Mucosa of rectum (tissue), 2 donors: ENCODE measurements at regions not wholly inside any gene's neighbourhood (a gene's known extent, or its start where the extent isn't known, plus 50 kb on each side); places are given as distances from the start of the nearest gene placed in this dataset.

Experiments used
- H3K27ac ChIP-seq, 2 donors: one replicate each; pipeline ENCODE4 v1.7.0; 2013; ENCODE audit warnings: inconsistent platforms in 2 of 2, low read depth in 2 of 2, low read length in 2 of 2
- H3K27me3 ChIP-seq, 2 donors: one replicate each; pipeline ENCODE4 v1.7.0; 2013; ENCODE audit warnings: low read length in 2 of 2; ENCODE audit not compliant: control insufficient read depth in 2 of 2, insufficient read depth in 2 of 2
- H3K36me3 ChIP-seq, 2 donors: one replicate each; pipeline ENCODE4 v1.7.0; 2013; ENCODE audit warnings: low read length in 2 of 2; ENCODE audit not compliant: control insufficient read depth in 2 of 2, insufficient read depth in 2 of 2
- H3K4me1 ChIP-seq, 2 donors: one replicate each; pipeline ENCODE4 v1.7.0; 2013; ENCODE audit warnings: low read length in 2 of 2, mild to moderate bottlenecking in 1 of 2; ENCODE audit not compliant: control insufficient read depth in 2 of 2, insufficient read depth in 2 of 2
- H3K4me3 ChIP-seq, 2 donors: one replicate each; pipeline ENCODE4 v1.7.0; 2013; ENCODE audit warnings: low read length in 2 of 2
- H3K9ac ChIP-seq, 2 donors: one replicate each; pipeline ENCODE4 v1.7.0; 2013; ENCODE audit warnings: low read length in 2 of 2, low read depth in 1 of 2, mild to moderate bottlenecking in 1 of 2
- H3K9me3 ChIP-seq, 2 donors: one replicate each; pipeline ENCODE4 v1.7.0; 2013; ENCODE audit warnings: low read length in 2 of 2; ENCODE audit not compliant: control insufficient read depth in 2 of 2
- donor health status: healthy.
- donor health status: Normal muscosa, but diverticular disease.

DNA sequence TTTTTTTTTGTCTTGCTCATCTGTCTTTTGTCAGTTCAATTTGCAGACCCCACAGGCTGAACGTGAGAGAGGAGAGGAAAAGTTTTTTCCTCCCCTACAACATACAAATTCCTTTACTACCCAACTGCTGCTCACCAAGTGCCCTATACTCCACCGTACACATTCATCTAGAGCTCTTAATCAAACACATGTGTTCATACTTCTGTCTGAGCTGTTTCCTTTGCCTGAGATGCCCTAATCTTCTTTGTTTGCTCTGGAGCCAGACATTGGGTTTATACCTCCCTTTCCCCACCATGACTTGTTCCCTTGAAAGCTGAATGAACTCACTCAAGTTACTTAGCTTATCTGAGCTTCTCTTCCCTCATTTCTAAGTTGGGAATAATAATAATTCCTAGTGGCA lies 122.7 kb upstream of the RASGRP1 start:
- Histone ChIP-seq H3K4me3 (no peak overlapping the region), H3K27me3 (no peaks in the 10 kb centered on the region), H3K4me1 (peaks cover 0 to 3% of the 10 kb centered on the region in 2 donors), H3K9me3 (no peaks in the 10 kb centered on the region), H3K9ac (no peak overlapping the region), H3K36me3 (no peaks in the 10 kb centered on the region), H3K27ac (no peak overlapping the region)

DNA sequence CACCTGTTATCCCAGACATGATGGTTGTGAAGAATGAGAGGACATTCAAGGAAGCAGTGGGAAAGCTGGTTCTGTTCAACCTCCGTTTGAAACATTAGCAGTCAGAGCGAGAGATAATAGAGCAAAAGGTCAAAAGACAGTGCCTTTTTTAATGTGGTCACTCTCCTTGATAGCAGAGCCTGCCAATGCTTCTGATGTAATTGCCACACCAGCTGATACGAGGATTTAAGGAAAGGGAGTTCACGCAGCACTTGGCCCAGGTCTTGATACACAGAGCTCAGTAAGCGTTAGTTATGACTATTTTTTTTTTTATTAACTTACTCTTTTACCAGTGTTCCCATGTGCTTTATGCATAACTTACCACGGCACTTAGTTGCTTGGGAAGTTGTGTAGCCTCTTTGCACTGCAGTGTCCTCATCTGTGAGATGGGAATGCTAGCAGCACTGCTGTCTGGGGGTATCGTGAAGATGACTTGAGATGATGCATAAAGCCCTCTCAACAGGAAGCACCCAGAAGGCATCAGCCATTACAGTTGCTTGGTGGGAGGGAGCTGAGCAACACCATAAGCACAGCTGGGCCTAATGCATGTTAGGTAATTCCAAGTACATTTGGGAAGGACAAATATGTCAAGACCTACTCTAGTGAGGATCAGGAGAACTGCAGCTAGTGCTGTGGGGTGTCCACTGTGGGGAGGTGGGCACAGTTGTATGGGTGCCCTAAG lies 123.3 kb upstream of the RASGRP1 start:
- Histone ChIP-seq H3K9me3 (no peaks in the 10 kb centered on the region), H3K4me3 (no peak overlapping the region), H3K27ac (no peak overlapping the region), H3K27me3 (no peaks in the 10 kb centered on the region), H3K4me1 (peaks cover 0 to 3% of the 10 kb centered on the region in 2 donors), H3K9ac (no peak overlapping the region), H3K36me3 (no peaks in the 10 kb centered on the region)

- no peaks in the 10 kb centered on the region for H3K9me3 ChIP-seq
- no peak overlapping the region for H3K27ac ChIP-seq
- H3K9ac ChIP-seq: no peak overlapping the region
- no peak overlapping the region for H3K4me3 ChIP-seq
- no peaks in the 10 kb centered on the region for H3K36me3 ChIP-seq
- peaks cover 0 to 3% of the 10 kb centered on the region in 2 donors for H3K4me1 ChIP-seq
- no peaks in the 10 kb centered on the region for H3K27me3 ChIP-seq
Measured at GRCh38 chr15:38688761-38689160, 124.1 kb upstream of the RASGRP1 start.

- Histone ChIP-seq H3K4me3 (no peak overlapping the region), H3K4me1 (no peaks in the 10 kb centered on the region), H3K36me3 (no peaks in the 10 kb centered on the region), H3K9ac (no peak overlapping the region), H3K27me3 (no peaks in the 10 kb centered on the region), H3K9me3 (no peaks in the 10 kb centered on the region), H3K27ac (no peak overlapping the region)
Measured at GRCh38 chr15:38689522-38689921, 124.9 kb upstream of the RASGRP1 start.

GRCh38 chr15:38690216-38690615 lies 125.6 kb upstream of the RASGRP1 start:
- Histone ChIP-seq H3K4me3 (no peak overlapping the region), H3K9ac (no peak overlapping the region), H3K36me3 (no peaks in the 10 kb centered on the region), H3K27me3 (no peaks in the 10 kb centered on the region), H3K4me1 (no peaks in the 10 kb centered on the region), H3K9me3 (no peaks in the 10 kb centered on the region), H3K27ac (no peak overlapping the region)

DNA sequence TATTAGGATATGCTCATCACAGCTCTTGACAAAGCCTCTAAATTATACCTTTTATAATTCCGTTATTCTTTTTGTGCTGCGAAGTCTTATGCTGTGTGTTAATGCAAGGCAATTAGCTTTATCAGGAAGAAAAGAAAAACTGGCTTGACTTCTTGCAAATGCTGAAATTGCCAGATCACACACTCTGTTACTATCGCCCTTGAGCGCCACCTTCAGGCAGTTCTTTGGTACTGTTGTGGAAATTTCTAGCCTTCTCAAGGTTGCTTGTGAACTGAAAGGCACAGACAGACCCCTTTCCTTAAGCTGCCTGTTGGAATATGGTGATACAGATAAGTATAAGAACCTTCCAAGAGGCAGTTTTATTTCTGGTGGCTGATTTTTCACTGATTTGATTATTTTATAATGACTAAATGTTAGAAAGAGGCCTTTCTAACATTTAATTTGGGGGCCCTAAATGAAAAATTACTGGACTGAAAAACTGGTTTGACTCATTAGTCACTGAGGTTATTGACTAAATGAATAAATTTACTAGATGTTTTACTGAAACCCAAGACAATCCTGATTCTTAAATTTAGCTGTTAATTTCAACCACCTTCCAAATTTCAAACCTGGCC lies 126.2 kb upstream of the RASGRP1 start:
- no peak overlapping the region for H3K9ac ChIP-seq
- H3K27me3 ChIP-seq: no peaks in the 10 kb centered on the region
- no peaks in the 10 kb centered on the region for H3K4me1 ChIP-seq
- no peaks in the 10 kb centered on the region for H3K36me3 ChIP-seq
- no peak overlapping the region for H3K27ac ChIP-seq
- H3K9me3 ChIP-seq: no peaks in the 10 kb centered on the region
- H3K4me3 ChIP-seq: no peak overlapping the region

GRCh38 chr15:38691377-38691776 lies 126.8 kb upstream of the RASGRP1 start:
- Histone ChIP-seq H3K9ac (no peak overlapping the region), H3K27me3 (no peaks in the 10 kb centered on the region), H3K27ac (no peak overlapping the region)

DNA sequence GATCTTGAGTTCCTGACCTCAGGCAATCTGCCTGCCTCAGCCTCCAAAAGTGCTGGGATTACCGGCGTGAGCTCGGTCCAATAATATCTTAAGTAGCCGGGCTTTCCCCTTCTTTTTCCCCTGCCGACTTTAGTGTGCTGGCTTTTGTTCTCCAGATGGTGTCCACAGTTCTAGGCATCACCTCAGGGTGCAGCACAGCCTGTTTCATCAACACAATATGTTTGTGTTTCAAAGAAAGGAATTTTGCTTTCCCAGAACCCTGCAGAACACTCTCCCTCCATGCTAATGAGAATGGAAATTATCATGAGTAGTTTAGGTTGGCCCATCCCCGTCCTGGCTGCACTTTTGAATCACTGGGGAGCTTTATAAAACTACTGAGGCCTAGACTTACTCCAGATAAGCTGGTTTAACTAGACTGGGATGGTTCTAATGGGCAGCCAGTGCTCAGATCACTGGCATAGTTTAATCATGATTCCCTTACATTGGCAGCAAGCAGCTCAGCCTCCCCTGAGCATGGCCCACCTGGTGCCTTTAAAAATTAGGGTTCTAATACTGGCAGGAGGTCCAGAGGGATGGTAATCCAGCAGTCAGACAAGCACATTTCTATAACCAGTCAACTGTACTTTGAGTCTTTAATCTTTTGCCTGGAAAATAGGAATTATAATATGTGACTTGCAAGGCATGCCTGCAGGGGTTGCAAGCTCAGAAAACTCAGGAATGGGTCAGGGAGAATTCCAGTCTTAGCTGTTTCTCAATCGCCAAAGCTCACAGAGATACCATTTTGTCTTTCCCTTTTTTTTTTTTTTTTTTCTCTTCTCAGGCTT lies 127.6 kb upstream of the RASGRP1 start:
- no peaks in the 10 kb centered on the region for H3K36me3 ChIP-seq
- no peak overlapping the region for H3K4me3 ChIP-seq
- no peak overlapping the region for H3K9ac ChIP-seq
- no peaks in the 10 kb centered on the region for H3K27me3 ChIP-seq
- H3K27ac ChIP-seq: no peak overlapping the region
- H3K9me3 ChIP-seq: no peaks in the 10 kb centered on the region
- peaks cover 0 to 3% of the 10 kb centered on the region in 2 donors for H3K4me1 ChIP-seq

More at GRCh38 chr15:38691377-38691776, 126.8 kb upstream of the RASGRP1 start:
- H3K36me3 ChIP-seq: no peaks in the 10 kb centered on the region
- H3K9me3 ChIP-seq: no peaks in the 10 kb centered on the region
- peaks cover 0 to 3% of the 10 kb centered on the region in 2 donors for H3K4me1 ChIP-seq
- H3K4me3 ChIP-seq: no peak overlapping the region

DNA sequence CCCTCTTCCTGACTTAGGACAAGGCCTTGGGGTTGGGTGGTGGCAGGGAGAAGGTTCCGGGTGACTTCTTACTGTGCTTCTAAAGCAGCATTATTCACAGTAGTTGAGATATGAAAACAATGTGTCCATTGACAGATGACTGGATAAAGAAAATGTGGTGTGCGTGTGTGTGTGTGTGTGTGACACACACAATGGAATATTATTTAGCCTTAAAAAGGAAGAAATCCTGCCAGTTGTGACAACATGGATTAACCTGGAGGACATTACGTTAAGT lies 128.1 kb upstream of the RASGRP1 start:
- H3K4me1 ChIP-seq: peaks cover 0 to 3% of the 10 kb centered on the region in 2 donors
- H3K9ac ChIP-seq: no peak overlapping the region
- no peak overlapping the region for H3K27ac ChIP-seq
- H3K4me3 ChIP-seq: no peak overlapping the region
- no peaks in the 10 kb centered on the region for H3K36me3 ChIP-seq
- H3K27me3 ChIP-seq: no peaks in the 10 kb centered on the region
- H3K9me3 ChIP-seq: no peaks in the 10 kb centered on the region
